ENCODE measurements at regions not wholly inside any gene's neighbourhood (a gene's known extent, or its start where the extent isn't known, plus 50 kb on each side); places are given as distances from the start of the nearest gene placed in this dataset.
"Not testable (repeated sequence)": the region's sequence is repeated elsewhere in the genome, so short reads cannot be mapped to it uniquely, and the experiment has no call there.

- DNase-seq (ENCODE audit: low read depth) = no peak
- TF ChIP-seq, protein P1, sequence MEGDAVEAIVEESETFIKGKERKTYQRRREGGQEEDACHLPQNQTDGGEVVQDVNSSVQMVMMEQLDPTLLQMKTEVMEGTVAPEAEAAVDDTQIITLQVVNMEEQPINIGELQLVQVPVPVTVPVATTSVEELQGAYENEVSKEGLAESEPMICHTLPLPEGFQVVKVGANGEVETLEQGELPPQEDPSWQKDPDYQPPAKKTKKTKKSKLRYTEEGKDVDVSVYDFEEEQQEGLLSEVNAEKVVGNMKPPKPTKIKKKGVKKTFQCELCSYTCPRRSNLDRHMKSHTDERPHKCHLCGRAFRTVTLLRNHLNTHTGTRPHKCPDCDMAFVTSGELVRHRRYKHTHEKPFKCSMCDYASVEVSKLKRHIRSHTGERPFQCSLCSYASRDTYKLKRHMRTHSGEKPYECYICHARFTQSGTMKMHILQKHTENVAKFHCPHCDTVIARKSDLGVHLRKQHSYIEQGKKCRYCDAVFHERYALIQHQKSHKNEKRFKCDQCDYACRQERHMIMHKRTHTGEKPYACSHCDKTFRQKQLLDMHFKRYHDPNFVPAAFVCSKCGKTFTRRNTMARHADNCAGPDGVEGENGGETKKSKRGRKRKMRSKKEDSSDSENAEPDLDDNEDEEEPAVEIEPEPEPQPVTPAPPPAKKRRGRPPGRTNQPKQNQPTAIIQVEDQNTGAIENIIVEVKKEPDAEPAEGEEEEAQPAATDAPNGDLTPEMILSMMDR (IDR thresholded peaks at IDR 0.05; ENCODE audit: insufficient read depth, low read depth, low read length, missing control alignments) = no peak
Measured at GRCh38 chr6:170091639-170092579, 199.0 kb downstream of the DLL1 start.

GRCh38 chr6:170091000-170091638 lies 199.8 kb downstream of the DLL1 start:
- H3K4me3 ChIP-seq (ENCODE audit: low read length) = no peak overlapping the region
- no peak for DNase-seq (ENCODE audit: low read depth)
- TF ChIP-seq, protein P1 (IDR thresholded peaks at IDR 0.05; ENCODE audit: insufficient read depth, low read depth, low read length, missing control alignments) = no peak

More at GRCh38 chr6:170091639-170092579, 199.0 kb downstream of the DLL1 start:
- no peak overlapping the region for H3K4me3 ChIP-seq (ENCODE audit: low read length)

GRCh38 chr6:170090561-170090960 lies 200.3 kb downstream of the DLL1 start:
- no peak for DNase-seq (ENCODE audit: low read depth)
- no peak overlapping the region for H3K4me3 ChIP-seq (ENCODE audit: low read length)
- TF ChIP-seq, protein P1 (IDR thresholded peaks at IDR 0.05; ENCODE audit: insufficient read depth, low read depth, low read length, missing control alignments) = no peak

DNA sequence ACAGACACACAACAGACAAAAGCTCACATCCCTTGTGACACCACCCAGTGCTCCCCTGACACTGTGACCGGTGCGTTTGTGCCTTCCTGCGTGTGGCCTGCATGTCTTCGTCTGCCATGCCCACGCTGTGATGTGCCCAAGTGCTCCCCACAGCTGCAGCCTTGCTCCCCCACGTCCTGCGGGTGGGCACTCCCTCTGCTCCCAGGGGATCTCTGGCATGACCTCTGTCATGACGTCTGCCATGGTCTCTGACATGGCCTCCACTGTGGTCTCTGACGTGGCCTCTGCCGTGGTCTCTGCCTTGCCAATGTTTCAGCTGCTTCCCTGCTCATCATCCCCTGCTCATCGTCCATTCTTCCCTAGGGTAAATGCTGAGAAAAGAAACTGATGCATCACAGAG lies 200.9 kb downstream of the DLL1 start:
- TF ChIP-seq, protein P1 (IDR thresholded peaks at IDR 0.05; ENCODE audit: insufficient read depth, low read depth, low read length, missing control alignments) = no peak
- H3K4me3 ChIP-seq (ENCODE audit: low read length) = no peak overlapping the region
- no peak for DNase-seq (ENCODE audit: low read depth)

- DNase-seq (ENCODE audit: low read depth) = no peak
- TF ChIP-seq, protein P1 (IDR thresholded peaks at IDR 0.05; ENCODE audit: insufficient read depth, low read depth, low read length, missing control alignments) = no peak
- no peak overlapping the region for H3K4me3 ChIP-seq (ENCODE audit: low read length)
Measured at GRCh38 chr6:170088582-170088955, 202.3 kb downstream of the DLL1 start.

- H3K4me3 ChIP-seq (ENCODE audit: low read length) = no peak overlapping the region
Measured at GRCh38 chr6:170087941-170088581, 202.8 kb downstream of the DLL1 start.

DNA sequence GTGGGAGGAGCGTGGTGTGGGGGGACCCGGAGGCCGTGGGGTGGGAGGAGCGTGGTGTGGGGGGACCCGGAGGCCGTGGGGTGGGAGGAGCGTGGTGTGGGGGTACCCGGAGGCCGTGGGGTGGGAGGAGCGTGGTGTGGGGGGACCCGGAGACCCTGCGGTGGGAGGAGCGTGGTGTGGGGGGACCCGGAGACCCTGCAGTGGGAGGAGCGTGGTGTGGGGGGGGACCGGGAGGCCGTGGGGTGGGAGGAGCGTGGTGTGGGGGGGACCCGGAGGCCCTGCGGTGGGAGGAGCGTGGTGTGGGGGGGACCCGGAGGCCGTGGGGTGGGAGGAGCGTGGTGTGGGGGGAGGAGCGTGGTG lies 203.5 kb downstream of the DLL1 start:
- not testable (repeated sequence) for H3K4me3 ChIP-seq (ENCODE audit: low read length); DNase-seq (ENCODE audit: low read depth)

More at GRCh38 chr6:170087941-170088581, 202.8 kb downstream of the DLL1 start:
- TF ChIP-seq, protein P1 (IDR thresholded peaks at IDR 0.05; ENCODE audit: insufficient read depth, low read depth, low read length, missing control alignments) = no peak
- no peak for DNase-seq (ENCODE audit: low read depth)

Data from epithelial cell of esophagus (primary cell).